Right renal pelvis (tissue), 4 donors: ENCODE measurements at regions not wholly inside any gene's neighbourhood (a gene's known extent, or its start where the extent isn't known, plus 50 kb on each side); places are given as distances from the start of the nearest gene placed in this dataset.

Experiments used
- DNase-seq, 4 donors: peaks; one replicate each; pipeline ENCODE4 v3.0.0-alpha.2; 2013; ENCODE audit warnings: low read depth in 4 of 4, low spot score in 3 of 4, missing footprints in 1 of 4

DNA sequence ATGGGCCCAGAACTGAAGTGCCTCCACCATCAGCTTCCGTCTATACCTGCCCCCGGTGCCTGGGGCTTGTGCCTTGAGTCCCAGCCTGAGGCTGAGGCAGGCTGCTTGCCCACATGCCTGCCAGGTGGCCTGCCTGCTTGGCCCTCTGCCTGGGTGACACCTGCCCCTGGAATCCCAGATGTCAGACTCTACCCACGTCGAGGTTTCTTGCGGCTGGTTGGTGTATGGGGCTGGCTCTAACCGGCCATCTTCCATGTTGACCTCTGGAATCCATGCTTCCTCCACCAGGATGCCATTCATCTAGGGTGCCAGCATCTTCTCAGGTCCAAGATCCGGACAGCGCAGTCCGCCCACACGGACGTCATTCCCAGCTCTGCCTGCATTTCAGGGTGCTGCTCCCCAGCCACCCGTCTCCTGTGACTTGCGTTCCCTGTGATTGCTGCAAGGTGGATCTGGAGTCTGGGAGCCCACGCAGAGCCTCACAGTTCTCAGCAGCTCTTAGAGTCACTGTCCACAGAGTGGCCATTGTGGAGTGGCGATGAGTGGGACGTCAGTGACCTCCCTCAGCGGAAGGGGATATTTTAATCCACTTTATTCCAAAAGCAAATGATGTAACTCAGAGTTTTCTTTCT lies 298.1 kb downstream of the TCERG1L start:
- no peak for DNase-seq

DNA sequence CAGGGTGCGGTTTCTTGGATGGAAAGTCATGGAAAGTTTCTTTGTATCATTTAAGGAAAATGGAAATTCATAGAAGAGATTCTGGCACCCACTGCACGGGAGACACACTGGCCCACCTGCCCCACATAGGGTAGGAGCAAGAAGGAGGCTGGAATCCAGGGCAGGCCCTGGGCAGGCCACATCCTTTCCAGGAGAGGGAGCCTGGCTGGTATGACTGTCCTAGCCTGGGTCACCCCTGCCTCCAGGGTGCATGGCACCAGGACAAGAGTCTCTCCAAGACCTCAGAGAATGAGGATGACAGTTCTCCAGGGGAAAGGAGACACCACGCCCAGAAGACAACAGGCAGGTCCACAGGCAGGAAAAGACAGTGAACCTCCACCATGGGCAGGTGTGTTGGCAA lies 297.2 kb downstream of the TCERG1L start:
- DNase-seq: no peak

DNA sequence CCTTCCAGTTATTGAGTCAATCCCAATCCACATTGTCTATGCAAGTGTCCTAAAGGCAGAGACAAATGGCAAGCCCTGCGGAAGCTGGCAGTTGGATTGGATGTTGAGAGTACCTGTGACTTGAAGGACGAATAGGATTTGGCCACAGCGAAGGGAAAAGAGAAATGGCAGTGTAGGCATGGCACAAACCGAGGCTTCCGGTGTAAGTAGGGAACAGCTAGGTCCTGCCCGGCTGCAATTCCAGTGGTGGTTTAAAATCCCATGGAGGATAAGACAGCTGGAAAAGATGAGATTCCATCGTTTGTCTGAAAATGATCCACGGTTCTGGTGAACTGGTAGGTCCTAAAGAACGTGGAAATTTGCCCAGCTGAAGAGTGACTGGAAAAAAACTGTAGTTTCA lies 296.2 kb downstream of the TCERG1L start:
- DNase-seq: no peak

DNA sequence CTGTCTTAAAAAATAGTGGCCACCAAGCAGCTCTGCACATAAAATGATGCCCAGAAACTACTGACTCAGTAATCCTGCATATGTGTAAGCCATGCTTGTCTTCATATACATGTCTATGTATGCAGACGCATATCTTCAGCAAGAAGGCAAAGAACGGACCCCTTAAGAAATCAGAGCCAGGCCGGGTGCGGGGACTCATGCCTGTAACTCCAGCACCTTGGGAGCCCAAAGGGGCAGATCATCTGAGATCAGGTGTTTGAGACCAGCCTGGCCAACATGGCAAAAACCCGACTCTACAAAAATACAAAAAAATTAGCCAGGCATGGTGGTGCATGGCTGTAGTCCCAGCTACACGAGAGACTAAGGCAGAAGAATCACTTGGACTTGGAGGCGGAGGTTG lies 295.0 kb downstream of the TCERG1L start:
- no peak for DNase-seq

DNA sequence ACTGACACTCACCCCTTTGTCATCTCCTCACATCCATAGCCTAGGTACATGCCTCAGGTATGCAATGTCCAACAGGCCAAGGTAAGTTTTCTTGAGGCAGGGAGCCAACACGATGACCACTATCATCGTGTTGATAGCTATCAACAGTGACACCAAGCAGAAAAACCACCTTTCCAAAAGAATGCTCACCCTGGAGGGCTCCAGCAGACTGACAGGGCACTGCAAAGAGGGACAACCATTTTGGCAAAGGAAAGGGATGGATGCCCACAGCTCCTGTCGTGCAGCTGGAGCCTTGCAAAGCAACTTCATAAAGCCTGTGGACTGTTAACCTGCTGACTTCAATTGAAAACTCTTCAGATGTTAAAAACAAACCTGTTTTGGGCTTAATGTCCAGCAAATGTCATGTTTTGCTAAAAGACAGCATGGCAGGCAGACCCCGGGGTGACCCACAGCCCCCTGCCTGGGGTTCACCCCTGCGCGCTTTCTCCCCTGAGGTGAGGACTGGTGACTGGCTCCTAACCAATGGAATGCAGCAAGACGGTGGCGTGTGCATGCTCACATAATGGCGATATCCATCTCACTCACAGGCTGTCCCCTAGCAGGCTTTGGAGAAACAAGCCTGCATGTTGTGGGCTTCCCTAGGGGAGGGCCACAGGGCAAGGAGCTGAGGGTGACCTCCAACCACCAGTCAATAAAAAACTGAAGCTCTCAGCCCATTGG lies 293.8 kb downstream of the TCERG1L start:
- no peak for DNase-seq

DNA sequence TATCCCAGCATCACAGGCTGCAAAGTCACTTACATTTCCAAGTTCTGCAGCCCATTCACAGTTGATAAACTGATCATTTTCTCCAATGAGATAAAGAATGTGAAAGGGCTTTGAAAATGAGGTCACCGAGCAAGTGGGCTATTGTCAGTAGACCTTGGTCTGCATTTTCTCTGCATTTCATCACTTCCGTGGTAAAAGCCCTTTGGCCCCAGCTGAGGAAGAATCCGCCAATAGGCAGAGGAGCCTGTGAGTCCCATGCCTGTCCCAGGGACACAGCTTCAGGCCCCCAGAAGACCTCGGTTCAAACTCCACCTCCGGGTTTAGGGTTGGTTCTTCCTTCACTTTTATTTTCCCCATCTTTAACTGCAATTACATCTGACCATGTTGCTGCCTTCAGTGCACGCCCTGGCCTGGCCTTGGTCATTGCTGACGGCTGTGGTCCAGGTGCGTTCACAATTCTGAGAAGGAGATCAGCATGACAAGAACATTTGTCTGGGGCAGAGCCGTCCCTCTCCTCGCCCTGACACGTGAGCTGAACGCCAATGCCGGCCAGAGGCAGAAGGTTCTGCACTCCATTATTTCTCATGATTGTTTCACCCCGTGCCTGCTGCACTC lies 292.5 kb downstream of the TCERG1L start:
- no peak for DNase-seq

DNA sequence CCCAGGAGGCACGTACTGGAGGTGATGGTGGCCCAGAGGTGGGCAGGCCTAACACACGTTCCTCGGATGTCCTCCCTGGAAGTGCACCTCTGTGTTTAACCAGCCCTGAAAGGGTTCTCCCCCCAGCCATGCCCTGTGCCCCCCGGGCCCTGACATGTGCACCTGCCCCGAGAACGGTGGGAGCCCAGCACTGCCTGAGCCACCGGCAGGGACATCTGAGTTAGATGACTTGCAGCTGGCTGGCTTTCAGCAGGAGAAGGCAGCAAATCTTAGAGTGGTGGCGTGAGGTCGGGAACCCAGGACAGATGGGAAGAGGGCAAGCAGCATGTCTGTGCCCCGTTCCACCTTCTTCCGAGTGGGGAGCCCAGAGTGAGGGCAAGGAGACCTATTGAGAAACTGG lies 291.8 kb downstream of the TCERG1L start:
- no peak for DNase-seq

DNA sequence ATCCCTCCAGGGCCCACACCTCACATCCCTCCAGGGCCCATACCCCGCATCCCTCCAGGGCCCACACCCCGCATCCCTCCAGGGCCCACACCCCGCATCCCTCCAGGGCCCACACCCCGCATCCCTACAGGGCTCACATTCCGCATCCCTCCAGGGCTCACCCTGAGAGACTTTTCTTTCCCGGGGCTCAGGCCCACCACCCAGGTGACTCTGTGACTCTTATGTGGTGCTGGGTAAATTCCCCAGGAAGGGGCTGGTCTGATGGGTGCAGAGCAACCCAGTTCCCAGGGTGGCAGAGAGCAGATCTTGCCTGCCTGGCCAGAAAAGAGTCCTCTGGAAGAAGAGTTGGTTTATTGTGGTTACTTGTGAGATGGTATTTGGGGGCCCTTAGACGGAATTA lies 290.7 kb downstream of the TCERG1L start:
- DNase-seq: no peak

DNA sequence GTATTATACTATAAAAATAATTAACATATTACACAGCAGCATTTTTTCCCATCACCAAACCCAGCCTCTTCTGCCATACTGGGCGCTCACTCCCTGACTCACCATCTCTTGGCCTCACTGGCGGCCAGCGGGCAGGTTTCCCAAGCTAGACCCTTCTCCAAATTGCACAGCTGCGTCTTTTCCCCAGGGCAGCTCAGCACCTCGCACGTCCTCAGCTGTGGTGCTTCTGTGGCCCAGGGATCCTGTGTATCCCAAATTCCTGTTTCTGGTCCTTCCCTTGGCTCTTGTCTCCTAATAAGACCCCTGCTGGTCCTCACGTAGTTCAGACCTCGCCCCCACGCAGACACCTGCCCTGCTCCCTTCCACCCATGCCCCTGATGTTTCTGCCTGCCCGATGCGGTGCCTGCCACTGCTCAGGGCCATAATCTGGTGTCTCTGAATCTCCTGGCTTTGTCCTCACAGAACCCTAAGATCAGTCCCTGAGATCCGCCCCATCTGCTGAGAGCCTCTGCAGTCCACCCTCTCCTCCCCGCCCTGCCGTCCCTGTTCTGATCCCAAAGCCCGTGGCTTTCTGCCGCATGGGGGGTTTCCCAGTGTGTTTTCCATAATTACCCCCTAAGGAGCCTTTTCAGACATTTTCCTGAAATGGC lies 290.1 kb downstream of the TCERG1L start:
- DNase-seq: no peak

DNA sequence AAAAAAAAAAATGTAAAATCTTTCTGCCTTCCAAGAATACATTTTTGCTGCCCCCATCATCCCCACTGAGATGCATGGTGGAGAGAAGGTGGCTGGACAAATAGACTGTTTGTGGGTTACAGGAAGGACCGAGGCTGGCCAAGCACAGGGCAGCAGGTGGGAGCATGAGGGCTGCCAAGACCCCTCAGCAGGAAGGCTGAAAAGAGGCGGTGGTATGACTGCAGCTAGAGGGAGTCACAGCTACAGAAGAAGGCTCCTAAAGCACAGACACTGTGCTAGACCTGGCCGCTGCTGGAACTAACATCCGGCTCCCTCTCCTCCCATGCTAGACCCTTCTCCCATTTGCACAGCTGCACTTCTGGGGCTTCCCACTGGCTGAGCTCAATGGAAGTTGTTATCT lies 289.6 kb downstream of the TCERG1L start:
- DNase-seq: no peak

DNA sequence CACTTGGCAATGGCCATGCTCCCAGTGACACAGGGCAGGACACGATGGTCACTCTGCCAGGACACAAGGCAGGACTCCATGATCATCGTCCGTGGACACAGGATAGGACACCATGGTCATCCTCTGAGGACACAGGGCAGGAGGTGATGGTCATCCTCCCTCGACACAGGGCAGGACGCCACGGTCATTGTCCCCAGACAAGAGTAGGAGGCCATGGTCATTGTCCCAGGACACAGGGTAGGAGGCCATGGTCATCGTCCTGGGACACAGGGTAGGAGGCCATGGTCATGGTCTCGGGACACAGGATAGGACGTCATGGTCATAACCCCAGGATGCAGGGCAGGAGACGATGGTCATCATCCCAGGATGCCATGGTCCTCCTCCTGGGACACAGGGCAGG lies 289.2 kb downstream of the TCERG1L start:
- no peak for DNase-seq

DNA sequence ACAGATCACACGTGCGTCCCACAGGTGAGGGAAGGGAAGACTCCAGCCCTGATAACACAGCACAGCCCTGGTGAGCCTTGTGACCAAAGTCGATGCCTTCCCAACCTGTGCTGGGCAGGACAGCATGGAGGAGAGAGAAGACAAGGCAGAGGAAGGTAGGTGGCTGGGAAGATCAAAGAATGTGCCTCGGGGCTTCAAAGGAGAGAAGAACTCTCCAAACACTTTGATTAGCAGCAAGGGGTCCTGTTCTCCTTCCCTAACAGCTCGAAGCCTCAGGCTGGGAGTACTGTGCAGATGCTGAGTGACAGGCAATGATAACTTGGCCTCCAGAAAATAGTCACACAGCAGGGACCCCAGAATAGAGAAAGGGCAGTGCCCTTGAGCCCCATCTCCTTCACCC lies 288.5 kb downstream of the TCERG1L start:
- no peak for DNase-seq

DNA sequence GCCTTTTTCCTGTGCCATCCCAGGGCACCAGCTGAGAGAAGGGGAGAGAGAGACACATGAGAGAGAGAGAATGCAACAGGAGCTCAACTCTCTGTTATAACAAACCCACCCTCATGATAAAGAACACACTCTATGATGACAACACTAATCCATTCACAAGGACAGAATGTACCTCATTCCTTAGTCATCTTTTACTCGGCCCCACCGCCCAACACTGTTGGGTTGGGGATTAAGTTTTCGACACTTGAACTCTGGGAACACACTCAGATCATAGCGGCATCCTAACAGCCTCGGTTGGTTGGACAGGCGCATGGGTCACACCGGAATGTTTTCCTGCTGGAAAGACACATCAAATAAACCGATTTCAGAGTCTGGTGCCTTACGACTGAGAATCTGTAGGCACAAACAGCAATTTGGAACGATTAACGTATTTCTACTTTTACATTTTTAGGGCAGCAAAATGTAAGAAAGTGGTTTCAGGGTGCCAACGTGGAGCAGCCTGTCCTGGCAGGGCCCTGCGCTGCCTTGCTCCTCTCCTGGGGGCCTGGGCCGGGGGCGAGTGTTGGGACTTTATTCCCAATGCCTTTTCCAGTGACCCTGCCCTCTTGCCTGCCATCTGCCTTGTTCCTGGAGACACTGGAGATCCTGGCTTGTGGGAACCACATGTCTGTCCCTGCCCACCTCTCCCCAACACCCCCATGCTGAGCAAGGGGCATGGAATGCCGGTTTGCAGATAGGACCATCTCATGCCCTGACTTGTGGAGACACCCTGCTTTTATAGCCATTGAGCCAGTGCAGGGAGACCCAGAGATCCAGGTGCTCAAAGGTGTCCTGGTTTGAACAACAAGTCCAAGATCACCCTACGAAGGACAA lies 287.0 kb downstream of the TCERG1L start:
- no peak for DNase-seq

DNA sequence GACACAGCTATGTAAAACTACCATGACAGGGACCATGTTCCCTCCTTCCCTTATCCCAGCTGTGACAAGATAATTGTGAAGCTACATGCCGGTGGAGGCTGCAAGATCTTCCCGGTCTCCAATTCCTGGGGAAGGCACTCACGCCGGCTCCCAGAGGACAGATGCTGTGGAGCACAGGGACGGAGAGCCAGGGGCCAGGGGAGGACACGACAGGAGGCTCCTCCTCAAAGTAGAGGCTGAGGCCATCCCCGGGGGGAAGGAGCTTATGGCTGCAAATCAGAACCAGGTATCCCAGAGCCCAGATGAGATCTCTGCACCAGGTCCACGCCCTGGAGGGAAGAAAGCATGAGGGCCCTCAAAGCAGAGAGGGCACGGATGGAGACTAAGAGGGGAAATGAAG lies 286.2 kb downstream of the TCERG1L start:
- DNase-seq: no peak

DNA sequence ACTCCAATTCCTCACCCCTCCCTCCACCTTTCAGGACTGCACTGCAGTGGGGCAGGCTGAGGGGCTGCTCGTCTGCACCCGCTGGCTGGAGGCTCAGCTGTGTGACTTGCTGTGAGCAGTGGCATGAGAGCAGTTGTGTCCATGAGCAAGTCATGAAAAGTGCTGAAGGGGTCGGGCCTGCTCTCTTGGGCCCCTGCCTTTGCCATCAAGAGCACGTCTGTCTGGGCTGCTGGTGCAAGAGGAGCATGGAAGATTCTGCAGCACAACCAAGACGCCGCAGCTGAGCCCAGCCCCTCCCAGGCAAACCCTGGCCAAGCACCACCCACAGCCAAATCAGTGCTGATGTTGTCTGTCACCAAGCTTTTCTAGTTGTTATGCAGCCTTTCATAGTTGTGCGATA lies 284.3 kb downstream of the TCERG1L start:
- DNase-seq: no peak

DNA sequence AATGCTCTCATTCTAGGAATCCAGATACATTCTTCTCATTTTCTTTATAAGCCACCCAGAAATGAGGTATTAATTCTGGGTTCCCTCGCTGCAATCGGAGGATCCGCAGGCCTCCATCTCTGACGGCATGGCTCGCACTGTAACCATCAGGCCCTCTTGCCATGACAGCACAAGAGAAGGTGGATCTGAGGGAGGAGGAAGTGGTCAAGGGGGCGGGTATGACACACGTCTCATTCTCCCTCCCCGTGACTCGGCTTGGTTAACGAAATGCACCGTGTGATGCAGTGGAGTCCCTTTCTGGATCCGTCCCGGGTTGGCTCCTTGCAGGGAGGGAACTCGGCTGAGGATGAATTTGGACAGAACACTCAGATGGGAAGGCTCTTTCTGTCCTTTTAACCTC lies 280.2 kb downstream of the TCERG1L start:
- DNase-seq: no peak

DNA sequence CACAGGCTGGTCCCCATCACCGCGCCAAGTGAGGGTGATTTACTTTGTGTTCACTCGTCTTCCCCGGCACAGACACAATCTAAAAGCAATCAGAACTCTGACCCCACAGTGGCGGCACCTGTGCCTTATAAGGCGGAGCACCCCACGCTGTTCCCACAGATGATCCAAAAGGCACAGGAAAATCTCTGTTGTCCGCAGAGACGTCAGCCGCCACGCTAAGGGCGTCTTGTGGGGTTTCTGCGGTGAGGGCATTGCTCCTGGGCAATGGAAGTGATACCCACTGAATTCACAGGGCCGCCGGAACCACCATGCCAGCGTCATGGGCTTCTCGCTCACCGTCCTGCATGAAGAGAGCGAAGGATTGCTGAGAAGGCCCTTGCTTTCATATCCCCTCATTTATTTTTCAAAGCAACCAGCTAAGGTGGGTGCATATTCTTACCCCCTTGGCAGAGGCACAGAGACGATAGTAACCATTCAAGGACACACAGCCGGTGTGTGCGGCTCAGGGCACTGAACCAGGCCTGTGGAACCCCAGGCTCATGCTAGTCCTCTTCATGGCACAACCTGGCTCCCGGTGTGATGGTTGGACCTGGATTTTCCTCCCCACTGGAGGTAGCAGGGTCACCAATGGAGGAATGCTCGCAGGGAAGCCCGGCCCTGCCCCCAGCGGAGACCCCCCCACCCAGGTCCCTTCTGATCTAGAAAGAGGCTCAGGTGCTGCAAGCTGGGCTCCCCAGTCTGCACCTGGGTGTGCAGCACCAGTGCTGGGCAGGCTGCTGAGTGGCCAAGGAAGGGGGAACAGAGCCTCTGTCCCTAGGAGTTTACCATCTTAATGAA lies 279.0 kb downstream of the TCERG1L start:
- DNase-seq: no peak

DNA sequence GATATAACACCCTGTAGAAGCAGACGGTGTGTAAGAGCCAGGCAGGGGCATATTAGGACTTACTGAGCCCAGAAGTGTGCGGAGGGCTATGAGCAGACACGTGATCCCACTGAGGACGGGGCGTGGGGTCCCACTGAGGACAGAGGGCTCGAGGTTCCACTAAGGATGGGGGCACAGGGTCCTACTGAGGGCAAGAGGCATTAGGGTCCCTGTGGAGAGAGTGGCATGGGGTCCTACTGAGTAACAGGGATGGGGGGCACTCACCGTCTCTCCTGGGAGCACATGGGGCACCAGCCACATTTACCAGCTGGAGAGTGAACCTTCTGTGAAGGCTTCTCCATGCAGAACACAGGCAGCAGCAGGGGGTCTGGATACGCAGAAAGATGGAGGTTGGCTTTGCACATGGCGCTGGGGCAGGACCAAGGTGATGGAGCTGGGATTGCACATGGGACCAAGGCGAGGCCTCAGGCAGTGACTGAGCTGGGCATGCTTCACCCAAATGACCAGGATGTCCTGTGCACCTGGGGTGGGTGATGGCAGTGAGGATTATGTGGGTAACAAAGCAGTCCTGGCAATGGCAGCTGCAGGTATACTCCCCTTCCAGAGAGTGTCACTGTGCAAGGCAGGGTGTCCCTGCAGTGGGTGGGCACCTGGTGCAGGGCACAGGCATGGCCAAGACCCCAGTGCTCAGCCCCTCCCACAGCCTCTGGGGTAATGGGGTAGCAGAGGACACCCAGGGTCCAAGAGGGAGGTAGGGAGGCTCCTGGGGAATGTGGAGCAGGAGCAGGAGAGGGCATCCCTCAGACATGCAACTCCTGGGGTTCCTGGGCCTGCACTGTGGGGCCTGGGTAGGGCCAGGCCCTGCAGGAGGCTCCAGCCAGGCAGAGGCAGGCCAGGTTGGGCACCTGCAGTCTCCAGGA lies 278.1 kb downstream of the TCERG1L start:
- DNase-seq: no peak

DNA sequence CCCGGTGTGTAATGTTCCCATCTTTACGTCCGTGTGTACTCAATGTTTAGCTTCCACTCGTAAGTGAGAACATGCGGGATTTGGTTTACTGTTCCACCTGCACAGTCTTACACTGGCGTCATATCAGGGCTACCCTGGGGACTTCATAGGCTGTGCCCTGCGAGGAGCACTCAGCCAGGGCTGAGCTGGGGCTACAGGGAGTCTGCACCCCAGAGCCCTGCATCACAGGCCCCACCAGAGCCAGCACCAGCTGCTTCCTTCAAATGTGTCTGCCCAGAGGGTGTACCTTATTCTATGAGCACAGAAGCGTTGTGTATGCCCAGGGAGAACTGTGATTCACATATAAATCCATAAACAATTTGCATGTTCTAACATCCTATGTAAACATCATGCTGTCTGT lies 277.1 kb downstream of the TCERG1L start:
- DNase-seq: no peak
